Ovary (tissue), 7 donors: ENCODE measurements at regions not wholly inside any gene's neighbourhood (a gene's known extent, or its start where the extent isn't known, plus 50 kb on each side); places are given as distances from the start of the nearest gene placed in this dataset.

Source experiments
- DNase-seq, 5 donors: peaks; one replicate each; pipeline ENCODE4 v3.0.0-alpha.2; 2019 to 2020
- H3K27ac ChIP-seq, 2 donors: fragments of 200-600 bp; one replicate each; pipeline versions ENCODE4 v1.5.1 to v1.8.0; 2019 to 2022
- H3K27me3 ChIP-seq: fragments of 200-600 bp; one replicate; pipeline ENCODE4 v1.8.0; 2022
- H3K36me3 ChIP-seq: fragments of 200-600 bp; sonication (generic); one replicate; pipeline ENCODE4 v1.5.1; 2019
- H3K4me1 ChIP-seq: one replicate; pipeline ENCODE4 v1.8.1; 2013; ENCODE audit warnings: mild to moderate bottlenecking, moderate library complexity; ENCODE audit not compliant: insufficient read depth
- H3K4me3 ChIP-seq: fragments of 200-600 bp; sonication (generic); one replicate; pipeline ENCODE4 v1.5.1; 2017
- H3K9me3 ChIP-seq, 2 donors: fragments of 200-600 bp in 1 of 2; sonication (generic) in 1 of 2; one replicate each; pipeline versions ENCODE4 v1.5.1 to v1.8.1; 2013 to 2019; ENCODE audit warnings: mild to moderate bottlenecking in 1 of 2, moderate library complexity in 1 of 2
- EP300 ChIP-seq: sonication (generic); formaldehyde crosslinking; IDR thresholded peaks from one replicate; pipeline ENCODE4 v1.6.1; 2017; ENCODE audit warnings: antibody characterized with exemption
- POLR2A ChIP-seq: fragments of 450-650 bp; IDR thresholded peaks from one replicate; pipeline ENCODE4 v1.6.1; 2017; ENCODE audit warnings: antibody characterized with exemption, mild to moderate bottlenecking, moderate library complexity
- WGBS, 3 donors: extraction: QIAGEN DNeasy Blood & Tissue Kit in 1 of 3; methylation state at CpG; one replicate each; pipeline versions ENCODE4 v1.1.5 to v1.1.7; 2013 to 2017; 5-methylcytosine and 5-hydroxymethylcytosine counted together
- intact Hi-C, 4 donors: fragments of 100-400 bp; cut with DNase I; formaldehyde crosslinking; loops; one replicate each; pipeline versions ENCODE4 v1.11.0 to v1.15.1; 2022 to 2023
- TF ChIP-seq, protein P1 (sequence below), 3 donors: fragments of 450-650 bp in 2 of 3; fragments of 200-600 bp in 1 of 3; IDR thresholded peaks; one replicate each; pipeline versions ENCODE4 v1.5.1 to v1.8.0; 2016 to 2022; ENCODE audit warnings: antibody characterized with exemption in 3 of 3, mild to moderate bottlenecking in 1 of 3
- donor health status: DM: no; HTN: no; CAD: no; lungs with moderate emphysema.
- donor health status: DM: no; HTN: no; CAD: no.
- donor health status: Bipolar disorder and iron deficiency.
- donor health status: DM: no; HTN: no; CAD: no.
- donor health status: DM: yes; HTN: yes; CAD: no.

DNA sequence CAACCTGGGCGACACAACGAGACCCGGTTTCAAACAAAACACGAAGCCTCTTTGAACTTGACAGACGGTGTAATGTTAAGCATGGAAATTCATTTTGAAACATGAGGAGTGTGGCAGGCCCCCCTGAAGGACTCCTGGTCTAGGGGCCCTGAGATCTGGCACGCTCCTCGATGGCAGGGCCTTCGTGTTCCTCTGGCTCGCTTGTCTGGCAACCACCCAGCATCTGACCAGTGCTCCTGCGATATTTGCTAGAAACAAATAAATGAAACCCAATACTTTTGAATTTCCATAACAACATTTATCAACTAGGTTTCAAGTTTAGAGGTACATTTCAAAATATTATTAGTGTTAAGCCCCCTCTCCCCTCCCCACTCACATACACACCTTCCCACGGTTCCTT lies 193.0 kb downstream of the ERCC6L2 start:
- DNase-seq = peak; percentile 62 to 91 (median 72)
- H3K4me1 ChIP-seq = peaks cover 15% of the 10 kb centered on the region
- H3K9me3 ChIP-seq = no peaks in the 10 kb centered on the region
- intact Hi-C loops = loop anchor here in 1 of 4 donors (5.0 kb wide), 1 partner anchor 149 kb away; no protein-coding TSS in a partner anchor
- no peaks in the 10 kb centered on the region for H3K27me3 ChIP-seq
- TF ChIP-seq, protein P1, sequence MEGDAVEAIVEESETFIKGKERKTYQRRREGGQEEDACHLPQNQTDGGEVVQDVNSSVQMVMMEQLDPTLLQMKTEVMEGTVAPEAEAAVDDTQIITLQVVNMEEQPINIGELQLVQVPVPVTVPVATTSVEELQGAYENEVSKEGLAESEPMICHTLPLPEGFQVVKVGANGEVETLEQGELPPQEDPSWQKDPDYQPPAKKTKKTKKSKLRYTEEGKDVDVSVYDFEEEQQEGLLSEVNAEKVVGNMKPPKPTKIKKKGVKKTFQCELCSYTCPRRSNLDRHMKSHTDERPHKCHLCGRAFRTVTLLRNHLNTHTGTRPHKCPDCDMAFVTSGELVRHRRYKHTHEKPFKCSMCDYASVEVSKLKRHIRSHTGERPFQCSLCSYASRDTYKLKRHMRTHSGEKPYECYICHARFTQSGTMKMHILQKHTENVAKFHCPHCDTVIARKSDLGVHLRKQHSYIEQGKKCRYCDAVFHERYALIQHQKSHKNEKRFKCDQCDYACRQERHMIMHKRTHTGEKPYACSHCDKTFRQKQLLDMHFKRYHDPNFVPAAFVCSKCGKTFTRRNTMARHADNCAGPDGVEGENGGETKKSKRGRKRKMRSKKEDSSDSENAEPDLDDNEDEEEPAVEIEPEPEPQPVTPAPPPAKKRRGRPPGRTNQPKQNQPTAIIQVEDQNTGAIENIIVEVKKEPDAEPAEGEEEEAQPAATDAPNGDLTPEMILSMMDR (IDR thresholded peaks at IDR 0.05) = no peak
- TF ChIP-seq POLR2A (no peak), EP300 (no peak)
- no peak overlapping the region for H3K4me3 ChIP-seq
- H3K36me3 ChIP-seq = no peaks in the 10 kb centered on the region
- no peak overlapping the region for H3K27ac ChIP-seq
- 15 to 27% (median 18%) methylated on average over 11 of the region's 11 CpGs for WGBS, 3 donors

DNA sequence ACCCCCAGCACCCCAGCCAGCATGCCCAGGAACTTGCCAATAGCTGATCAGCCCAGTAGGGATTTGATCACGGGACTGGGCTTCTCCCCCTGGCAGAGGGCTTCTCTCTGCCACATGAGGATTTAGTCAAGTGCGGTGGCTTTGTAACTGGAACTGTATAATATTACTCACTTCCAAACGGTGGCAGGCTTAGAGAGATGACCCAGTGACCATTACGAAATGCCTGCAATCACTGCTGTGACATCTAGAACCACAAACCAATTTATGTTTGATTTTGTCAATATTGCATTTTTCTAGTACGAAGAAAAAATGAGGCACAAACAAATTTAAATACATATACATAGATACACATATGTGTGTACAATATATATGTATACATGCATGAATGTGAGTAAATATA lies 192.1 kb downstream of the ERCC6L2 start:
- intact Hi-C loops = loop anchor here in 1 of 4 donors (5.0 kb wide), 1 partner anchor 150 kb away; no protein-coding TSS in a partner anchor
- Histone ChIP-seq H3K27me3 (no peaks in the 10 kb centered on the region), H3K9me3 (no peaks in the 10 kb centered on the region), H3K27ac (no peak overlapping the region), H3K4me3 (no peak overlapping the region), H3K4me1 (peaks cover 15% of the 10 kb centered on the region), H3K36me3 (no peaks in the 10 kb centered on the region)
- 71 to 78% (median 73%) methylated on average over 5 of the region's 5 CpGs for WGBS, 3 donors
- no peak for TF ChIP-seq POLR2A
- no peak for TF ChIP-seq EP300
- TF ChIP-seq, protein P1 (IDR thresholded peaks at IDR 0.05) = no peak
- DNase-seq = no peak

DNA sequence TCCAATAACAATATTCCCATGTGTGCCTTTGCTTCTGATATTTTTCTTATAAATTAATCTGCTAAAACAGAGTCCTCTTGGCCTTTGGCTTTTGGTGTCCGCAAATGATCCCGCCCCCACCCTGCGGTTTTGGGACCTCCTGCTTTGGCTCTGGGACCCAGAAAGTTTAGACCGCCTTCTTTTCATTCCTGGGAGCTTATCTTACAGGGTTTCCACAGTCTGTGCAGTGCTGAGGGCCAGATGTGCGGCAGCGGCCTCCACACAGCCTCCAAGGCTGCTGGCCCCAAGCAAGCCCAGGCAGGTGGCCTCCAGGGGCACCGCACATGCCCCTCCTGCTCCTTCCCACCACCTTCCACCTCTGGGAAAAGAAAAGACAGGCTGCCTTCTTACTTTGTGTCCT lies 191.5 kb downstream of the ERCC6L2 start:
- no peak for TF ChIP-seq POLR2A
- TF ChIP-seq, protein P1 (IDR thresholded peaks at IDR 0.05) = no peak
- no peak for TF ChIP-seq EP300
- Histone ChIP-seq H3K27me3 (no peaks in the 10 kb centered on the region), H3K4me1 (peaks cover 15% of the 10 kb centered on the region), H3K4me3 (no peak overlapping the region), H3K9me3 (no peaks in the 10 kb centered on the region), H3K27ac (no peak overlapping the region), H3K36me3 (no peaks in the 10 kb centered on the region)
- 10 to 36% (median 17%) methylated on average over 7 of the region's 7 CpGs for WGBS, 3 donors
- intact Hi-C loops = loop anchor here in 1 of 4 donors (5.0 kb wide), 1 partner anchor 150 kb away; no protein-coding TSS in a partner anchor
- peak in 1 of 5 donors; percentile 70 for DNase-seq

DNA sequence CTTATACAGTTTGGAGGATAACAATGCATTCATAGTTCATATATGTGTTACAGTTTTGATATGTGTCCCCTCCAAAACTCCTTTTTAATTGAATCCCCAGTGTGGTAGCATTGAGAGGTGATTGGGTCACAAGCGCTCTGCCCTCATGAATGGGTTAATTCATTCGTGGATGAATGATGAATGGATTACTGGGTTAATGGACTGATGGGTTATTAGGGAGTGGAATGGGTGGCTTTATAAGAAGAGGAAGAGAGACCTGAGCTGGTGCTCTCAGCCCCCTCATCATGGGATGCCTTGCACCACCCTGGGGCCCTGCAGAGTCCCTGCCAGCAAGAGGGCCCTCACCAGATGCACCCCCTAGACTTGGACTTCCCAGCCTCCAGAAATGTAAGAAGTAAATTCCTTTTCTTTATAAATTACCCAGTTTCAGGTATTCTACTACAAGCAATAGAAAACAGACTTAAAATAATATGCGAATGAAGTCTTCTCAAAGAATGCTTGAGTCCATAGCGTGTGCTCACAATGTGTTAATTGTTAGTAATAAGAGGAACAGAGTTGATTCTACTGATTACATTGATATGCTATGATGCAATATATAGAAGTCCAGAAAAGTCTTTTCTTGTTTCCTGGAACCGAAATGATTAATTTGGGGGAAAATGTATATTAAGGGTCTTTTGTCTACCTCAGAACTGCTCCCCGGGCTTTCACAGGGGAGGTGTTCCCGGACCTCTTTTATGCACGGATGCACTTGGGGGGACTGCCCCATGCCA lies 190.2 kb downstream of the ERCC6L2 start:
- TF ChIP-seq EP300 = no peak
- no peak for TF ChIP-seq POLR2A
- TF ChIP-seq, protein P1 (IDR thresholded peaks at IDR 0.05) = no peak
- no peaks in the 10 kb centered on the region for H3K27me3 ChIP-seq
- no peaks in the 10 kb centered on the region for H3K36me3 ChIP-seq
- no peak overlapping the region for H3K27ac ChIP-seq
- intact Hi-C loops = loop anchor here in 1 of 4 donors (5.0 kb wide), 1 partner anchor 152 kb away; no protein-coding TSS in a partner anchor
- no peak overlapping the region for H3K4me3 ChIP-seq
- WGBS, 3 donors = 89 to 94% (median 92%) methylated on average over 8 of the region's 8 CpGs
- H3K9me3 ChIP-seq = no peaks in the 10 kb centered on the region
- peaks cover 16% of the 10 kb centered on the region for H3K4me1 ChIP-seq
- no peak for DNase-seq
